GM23248 (cell line): ENCODE measurements at regions not wholly inside any gene's neighbourhood (a gene's known extent, or its start where the extent isn't known, plus 50 kb on each side); places are given as distances from the start of the nearest gene placed in this dataset.

Source experiments
- DNase-seq: peaks from one replicate; pipeline ENCODE4 v3.0.0-alpha.2; 2015
- H2AFZ ChIP-seq: fragments of 200-600 bp; sonication (generic); 2 replicates; pipeline ENCODE4 v1.6.1; 2016; ENCODE audit warnings: antibody characterized with exemption
- H3F3A ChIP-seq: fragments of 200-600 bp; sonication (generic); 2 replicates; pipeline ENCODE4 v1.6.1; 2016; ENCODE audit warnings: mild to moderate bottlenecking, antibody characterized with exemption, mixed run types; ENCODE audit not compliant: insufficient read depth
- H3K27ac ChIP-seq: fragments of 200-600 bp; sonication (generic); 2 replicates; pipeline ENCODE4 v1.5.1; 2016; ENCODE audit warnings: mild to moderate bottlenecking
- H3K27me3 ChIP-seq: fragments of 200-600 bp; sonication (generic); replicated peaks from 2 replicates; pipeline ENCODE4 v1.6.1; 2016; ENCODE audit warnings: mild to moderate bottlenecking; ENCODE audit not compliant: insufficient read depth
- H3K36me3 ChIP-seq: fragments of 200-600 bp; sonication (generic); 2 replicates; pipeline ENCODE4 v1.6.1; 2016; ENCODE audit warnings: low read depth, mild to moderate bottlenecking
- H3K4me1 ChIP-seq: fragments of 200-600 bp; sonication (generic); 2 replicates; pipeline ENCODE4 v1.6.1; 2016; ENCODE audit warnings: mild to moderate bottlenecking; ENCODE audit not compliant: insufficient read depth
- H3K4me2 ChIP-seq: fragments of 200-600 bp; sonication (generic); one replicate; pipeline ENCODE4 v1.6.1; 2016; ENCODE audit warnings: mild to moderate bottlenecking; ENCODE audit not compliant: unreplicated experiment
- H3K4me3 ChIP-seq: fragments of 200-600 bp; sonication (generic); 2 replicates; pipeline ENCODE4 v1.5.1; 2016; ENCODE audit warnings: mild to moderate bottlenecking
- H3K79me2 ChIP-seq: fragments of 200-600 bp; sonication (generic); 2 replicates; pipeline ENCODE4 v1.6.1; 2016; ENCODE audit warnings: mild to moderate bottlenecking; ENCODE audit not compliant: insufficient read depth
- H3K9ac ChIP-seq: fragments of 200-600 bp; sonication (generic); 2 replicates; pipeline ENCODE4 v1.6.1; 2016; ENCODE audit warnings: mild to moderate bottlenecking
- H3K9me2 ChIP-seq: fragments of 200-600 bp; sonication (generic); 2 replicates; pipeline ENCODE4 v1.6.1; 2016; ENCODE audit warnings: mixed run types, mild to moderate bottlenecking, moderate library complexity; ENCODE audit not compliant: insufficient read depth
- H3K9me3 ChIP-seq: fragments of 200-600 bp; sonication (generic); one replicate; pipeline ENCODE4 v1.6.1; 2017; ENCODE audit warnings: low read depth
- H4K20me1 ChIP-seq: fragments of 200-600 bp; sonication (generic); 2 replicates; pipeline ENCODE4 v1.6.0; 2016; ENCODE audit not compliant: insufficient read depth
- EZH2 ChIP-seq: fragments of 200-600 bp; sonication (generic); IDR thresholded peaks from 2 replicates; pipeline ENCODE4 v1.6.1; 2018; ENCODE audit warnings: antibody characterized with exemption, mild to moderate bottlenecking; ENCODE audit not compliant: insufficient read depth, poor library complexity, severe bottlenecking
- EZH2phosphoT487 ChIP-seq: fragments of 200-600 bp; sonication (generic); IDR thresholded peaks from 2 replicates; pipeline ENCODE4 v1.6.1; 2018; ENCODE audit warnings: antibody characterized with exemption, moderate library complexity, mild to moderate bottlenecking, low read depth; ENCODE audit not compliant: insufficient read depth
- WGBS, 2 experiments: methylation state at CpG; one replicate each; pipeline ENCODE4 v1.1.6; 2015 to 2017; ENCODE audit warnings: low lambda C conversion rate in 2 of 2, low coverage in 1 of 2; ENCODE audit errors: missing lambda C conversion rate in 2 of 2; 5-methylcytosine and 5-hydroxymethylcytosine counted together
- in situ Hi-C: fragments of 300-500 bp; cut with MboI; formaldehyde crosslinking; loops from 2 replicates; pipeline ENCODE4 v1.15.0; 2020

DNA sequence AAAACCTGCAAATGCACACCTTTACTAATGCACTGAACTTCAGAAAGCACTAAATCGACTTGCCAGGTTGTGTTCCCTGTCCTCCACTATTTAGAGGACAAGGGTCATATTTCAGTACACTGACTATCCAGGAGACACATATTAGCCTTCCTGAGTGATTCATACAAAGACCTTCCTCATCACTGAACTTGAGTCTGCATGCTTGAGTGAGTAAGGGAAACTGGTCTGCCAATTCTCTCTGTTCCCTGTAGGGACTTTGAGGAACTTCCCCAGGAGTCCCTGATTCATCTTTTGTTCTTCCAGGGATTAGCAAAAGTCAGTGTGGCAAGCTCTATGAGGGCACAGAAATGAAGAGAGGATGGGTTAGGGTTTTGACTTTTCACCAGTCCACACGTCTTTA lies 565.9 kb downstream of the PDCD6IP start:
- Histone ChIP-seq H3F3A (no peaks in the 10 kb centered on the region), H3K36me3 (no peaks in the 10 kb centered on the region), H2AFZ (no peak overlapping the region), H3K9ac (no peak overlapping the region), H3K4me2 (no peak overlapping the region), H4K20me1 (no peaks in the 10 kb centered on the region), H3K4me3 (no peak overlapping the region), H3K9me2 (no peaks in the 10 kb centered on the region), H3K79me2 (no peaks in the 10 kb centered on the region), H3K9me3 (no peaks in the 10 kb centered on the region), H3K27ac (no peak overlapping the region), H3K4me1 (no peaks in the 10 kb centered on the region), H3K27me3 (no peaks in the 10 kb centered on the region)
- no peak for DNase-seq
- no peak for TF ChIP-seq EZH2
- no peak for TF ChIP-seq EZH2phosphoT487
- in situ Hi-C loops: no loop called here
- WGBS, 2 experiments: 5 to 6% methylated on average over 2 of the region's 2 CpGs

DNA sequence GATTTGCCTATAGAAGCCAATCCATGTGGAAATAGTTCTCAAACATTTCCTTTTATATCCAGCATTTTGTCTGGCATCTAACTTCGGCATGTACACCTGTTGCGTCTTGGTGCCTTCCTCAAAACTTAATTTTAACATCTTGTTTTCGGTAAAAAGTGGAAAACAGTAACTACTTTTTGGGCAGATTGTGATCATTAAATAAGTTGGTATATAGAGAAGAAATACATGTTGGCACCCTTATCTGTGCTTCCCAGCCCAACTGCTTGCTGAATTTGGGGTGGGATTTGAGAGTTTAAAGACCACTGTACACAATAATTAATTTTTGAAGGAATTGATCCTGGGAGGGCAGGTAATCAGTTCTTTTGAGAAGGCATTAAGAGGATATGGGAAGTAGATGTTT lies 566.8 kb downstream of the PDCD6IP start:
- Histone ChIP-seq H3K4me2 (no peak overlapping the region), H3K4me3 (no peak overlapping the region), H4K20me1 (no peaks in the 10 kb centered on the region), H3K79me2 (no peaks in the 10 kb centered on the region), H3K9me2 (no peaks in the 10 kb centered on the region), H3K27ac (no peak overlapping the region), H3K9me3 (no peaks in the 10 kb centered on the region), H3K27me3 (no peaks in the 10 kb centered on the region), H3K36me3 (no peaks in the 10 kb centered on the region), H3K4me1 (no peaks in the 10 kb centered on the region), H3K9ac (no peak overlapping the region), H2AFZ (no peak overlapping the region), H3F3A (no peaks in the 10 kb centered on the region)
- in situ Hi-C loops: no loop called here
- 24 to 35% methylated on average over 3 of the region's 3 CpGs for WGBS, 2 experiments
- DNase-seq: no peak
- TF ChIP-seq EZH2phosphoT487 (no peak), EZH2 (no peak)

DNA sequence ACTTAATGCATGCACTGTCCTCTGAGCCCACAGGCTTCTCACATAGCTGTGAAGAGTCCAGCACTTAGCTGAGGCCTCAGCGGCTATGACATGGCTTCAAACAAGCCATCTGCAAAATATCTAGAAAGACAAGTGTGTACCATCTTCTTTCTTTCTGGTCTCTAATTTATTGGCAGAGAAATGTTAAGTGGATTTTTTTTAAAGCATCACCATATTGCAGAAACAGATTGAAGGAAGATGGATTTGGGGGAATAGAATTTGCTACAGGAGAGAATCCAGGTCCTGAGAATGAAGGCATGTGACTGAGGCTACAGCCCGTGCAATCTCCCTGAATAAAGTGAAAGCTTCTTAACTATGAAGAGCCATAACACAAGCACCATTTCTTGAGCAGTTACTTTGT lies 567.3 kb downstream of the PDCD6IP start:
- H2AFZ ChIP-seq: no peak overlapping the region
- H4K20me1 ChIP-seq: no peaks in the 10 kb centered on the region
- no peaks in the 10 kb centered on the region for H3K4me1 ChIP-seq
- H3K36me3 ChIP-seq: no peaks in the 10 kb centered on the region
- H3K79me2 ChIP-seq: no peaks in the 10 kb centered on the region
- DNase-seq: no peak
- H3K4me3 ChIP-seq: no peak overlapping the region
- no peaks in the 10 kb centered on the region for H3K27me3 ChIP-seq
- H3K9me3 ChIP-seq: no peaks in the 10 kb centered on the region
- TF ChIP-seq EZH2: no peak
- TF ChIP-seq EZH2phosphoT487: no peak
- H3F3A ChIP-seq: no peaks in the 10 kb centered on the region
- in situ Hi-C loops: no loop called here
- no peak overlapping the region for H3K4me2 ChIP-seq
- H3K9me2 ChIP-seq: no peaks in the 10 kb centered on the region
- no peak overlapping the region for H3K27ac ChIP-seq
- WGBS, 2 experiments: 0 to 7% methylated on average over 2 of the region's 2 CpGs
- H3K9ac ChIP-seq: no peak overlapping the region

GRCh38 chr3:34367521-34367920 lies 569.1 kb downstream of the PDCD6IP start:
- in situ Hi-C loops: no loop called here
- no peaks in the 10 kb centered on the region for H3F3A ChIP-seq
- H2AFZ ChIP-seq: no peak overlapping the region
- H3K4me3 ChIP-seq: no peak overlapping the region
- no peak overlapping the region for H3K27ac ChIP-seq
- H3K9me2 ChIP-seq: no peaks in the 10 kb centered on the region
- no peak overlapping the region for H3K4me2 ChIP-seq
- no peaks in the 10 kb centered on the region for H3K9me3 ChIP-seq
- no peak overlapping the region for H3K9ac ChIP-seq
- no peaks in the 10 kb centered on the region for H3K36me3 ChIP-seq
- no peaks in the 10 kb centered on the region for H3K27me3 ChIP-seq
- H3K79me2 ChIP-seq: no peaks in the 10 kb centered on the region
- H3K4me1 ChIP-seq: no peaks in the 10 kb centered on the region
- no peak for DNase-seq
- 3 to 12% methylated on average over 1 of the region's 1 CpG for WGBS, 2 experiments
- no peaks in the 10 kb centered on the region for H4K20me1 ChIP-seq
- TF ChIP-seq EZH2 (no peak), EZH2phosphoT487 (no peak)

DNA sequence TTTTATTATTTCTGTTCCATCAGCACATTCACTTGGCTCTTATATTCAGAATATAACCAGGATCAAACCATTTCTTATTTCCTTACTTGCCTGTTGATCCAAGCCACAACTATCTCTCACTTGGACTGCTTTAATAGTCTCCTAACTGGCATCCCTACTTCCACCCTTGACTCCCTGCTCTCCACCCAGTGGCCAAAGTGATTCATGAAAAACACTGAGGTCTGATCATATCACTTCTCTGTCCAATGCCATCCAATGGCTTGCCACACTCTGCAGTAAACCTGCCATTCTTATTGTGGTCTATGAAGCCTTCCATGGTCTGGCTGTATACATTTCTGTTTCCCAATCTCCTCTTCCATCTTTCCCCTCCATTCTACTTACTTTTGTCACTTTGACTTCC lies 576.1 kb downstream of the PDCD6IP start:
- Histone ChIP-seq H4K20me1 (no peaks in the 10 kb centered on the region), H3K36me3 (no peaks in the 10 kb centered on the region), H2AFZ (no peak overlapping the region), H3F3A (no peaks in the 10 kb centered on the region), H3K9ac (no peak overlapping the region), H3K27me3 (no peaks in the 10 kb centered on the region), H3K4me1 (no peaks in the 10 kb centered on the region), H3K27ac (no peak overlapping the region), H3K4me2 (no peak overlapping the region), H3K4me3 (no peak overlapping the region), H3K9me2 (no peaks in the 10 kb centered on the region), H3K9me3 (no peaks in the 10 kb centered on the region), H3K79me2 (no peaks in the 10 kb centered on the region)
- in situ Hi-C loops: no loop called here
- TF ChIP-seq EZH2phosphoT487: no peak
- no peak for TF ChIP-seq EZH2
- DNase-seq: no peak
